Memory B cell (primary cell): ENCODE measurements at regions not wholly inside any gene's neighbourhood (a gene's known extent, or its start where the extent isn't known, plus 50 kb on each side); places are given as distances from the start of the nearest gene placed in this dataset.
"Not testable (repeated sequence)": the region's sequence is repeated elsewhere in the genome, so short reads cannot be mapped to it uniquely, and the experiment has no call there.

Experiments used
- ATAC-seq: fragments of 150-1000 bp; cut with Tn5 transposase; 2 replicates; pipeline ENCODE4 v1.10.0; 2021; ENCODE audit warnings: low read depth, mild to moderate bottlenecking, moderate library complexity
- DNase-seq, 2 donors: peaks; one replicate each; pipeline ENCODE4 v3.0.0; 2022; ENCODE audit warnings: low spot score in 2 of 2
- H3K27ac Mint-ChIP-seq: one replicate; pipeline ENCODE4 v1.8.0; 2022; ENCODE audit warnings: mild to moderate bottlenecking, moderate library complexity, mixed read lengths
- H3K27me3 Mint-ChIP-seq: one replicate; pipeline ENCODE4 v1.8.0; 2022; ENCODE audit warnings: mixed read lengths
- H3K36me3 Mint-ChIP-seq: one replicate; pipeline ENCODE4 v1.8.0; 2022; ENCODE audit warnings: mild to moderate bottlenecking, mixed read lengths
- H3K4me1 Mint-ChIP-seq: one replicate; pipeline ENCODE4 v1.8.0; 2022; ENCODE audit warnings: mixed read lengths
- H3K4me3 Mint-ChIP-seq: one replicate; pipeline ENCODE4 v1.8.0; 2022; ENCODE audit warnings: mild to moderate bottlenecking, moderate library complexity, mixed read lengths
- H3K9me3 Mint-ChIP-seq: one replicate; pipeline ENCODE4 v1.8.0; 2022; ENCODE audit warnings: mixed read lengths

DNA sequence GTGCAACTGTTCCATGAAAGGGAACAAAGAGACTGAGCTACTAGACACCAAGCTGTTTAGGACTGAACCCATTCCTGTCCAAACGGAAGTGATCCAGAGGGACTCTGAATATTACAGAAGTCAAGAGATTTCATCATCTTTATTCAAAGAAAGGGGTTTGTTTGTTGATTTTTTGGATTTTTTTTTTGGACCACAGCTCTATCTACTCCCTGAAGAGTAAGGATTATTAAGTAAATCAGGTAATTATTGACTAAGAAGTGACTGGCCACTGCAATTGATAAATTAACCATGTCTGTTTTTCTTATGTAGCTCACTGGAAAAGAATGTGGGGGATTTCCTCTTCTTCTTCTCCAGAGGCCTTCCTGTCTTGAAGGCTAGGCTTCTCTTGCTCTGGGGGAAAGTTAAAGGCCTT, 146.6 kb upstream of the TPM1 start:
- H3K27ac Mint-ChIP-seq = no peak overlapping the region
- DNase-seq = no peak
- ATAC-seq = no peak
- H3K4me1 Mint-ChIP-seq = no peaks in the 10 kb centered on the region
- no peaks in the 10 kb centered on the region for H3K9me3 Mint-ChIP-seq
- H3K4me3 Mint-ChIP-seq = no peak overlapping the region
- no peaks in the 10 kb centered on the region for H3K36me3 Mint-ChIP-seq
- H3K27me3 Mint-ChIP-seq = peaks cover 9% of the 10 kb centered on the region

- no peak for ATAC-seq
- no peak overlapping the region for H3K4me3 Mint-ChIP-seq
- H3K27ac Mint-ChIP-seq = no peak overlapping the region
- no peak for DNase-seq
- no peaks in the 10 kb centered on the region for H3K36me3 Mint-ChIP-seq
- H3K27me3 Mint-ChIP-seq = peaks cover 7% of the 10 kb centered on the region
- H3K4me1 Mint-ChIP-seq = no peaks in the 10 kb centered on the region
- no peaks in the 10 kb centered on the region for H3K9me3 Mint-ChIP-seq
These were observed 146.1 kb upstream of the TPM1 start for GRCh38 chr15:62896380-62896866.

GRCh38 chr15:62896969-62897486, 145.5 kb upstream of the TPM1 start:
- Mint-ChIP-seq H3K27me3 (peaks cover 6% of the 10 kb centered on the region), H3K27ac (no peak overlapping the region), H3K9me3 (no peaks in the 10 kb centered on the region), H3K36me3 (no peaks in the 10 kb centered on the region), H3K4me1 (no peaks in the 10 kb centered on the region), H3K4me3 (no peak overlapping the region)
- ATAC-seq (no peak), DNase-seq (no peak)

GRCh38 chr15:62897634-62898033, 144.9 kb upstream of the TPM1 start:
- H3K27ac Mint-ChIP-seq = no peak overlapping the region

GRCh38 chr15:62899090-62899493, 143.5 kb upstream of the TPM1 start:
- Mint-ChIP-seq H3K27me3 (peaks cover 7% of the 10 kb centered on the region), H3K27ac (no peak overlapping the region), H3K36me3 (no peaks in the 10 kb centered on the region), H3K9me3 (no peaks in the 10 kb centered on the region), H3K4me3 (no peak overlapping the region), H3K4me1 (no peaks in the 10 kb centered on the region)
- no peak for DNase-seq
- no peak for ATAC-seq

More at GRCh38 chr15:62897634-62898033, 144.9 kb upstream of the TPM1 start:
- Mint-ChIP-seq H3K36me3 (no peaks in the 10 kb centered on the region), H3K4me3 (no peak overlapping the region), H3K27me3 (peaks cover 6% of the 10 kb centered on the region), H3K4me1 (no peaks in the 10 kb centered on the region), H3K9me3 (no peaks in the 10 kb centered on the region)
- ATAC-seq (no peak), DNase-seq (no peak)

GRCh38 chr15:62900071-62900802, 142.3 kb upstream of the TPM1 start:
- no peaks in the 10 kb centered on the region for H3K36me3 Mint-ChIP-seq
- ATAC-seq = no peak
- no peak overlapping the region for H3K4me3 Mint-ChIP-seq
- H3K27ac Mint-ChIP-seq = no peak overlapping the region
- no peaks in the 10 kb centered on the region for H3K4me1 Mint-ChIP-seq
- peaks cover 7% of the 10 kb centered on the region for H3K27me3 Mint-ChIP-seq
- no peak for DNase-seq
- no peaks in the 10 kb centered on the region for H3K9me3 Mint-ChIP-seq

- Mint-ChIP-seq H3K36me3 (no peaks in the 10 kb centered on the region), H3K9me3 (no peaks in the 10 kb centered on the region), H3K4me1 (no peaks in the 10 kb centered on the region), H3K27me3 (peaks cover 7% of the 10 kb centered on the region), H3K27ac (no peak overlapping the region), H3K4me3 (no peak overlapping the region)
- ATAC-seq = no peak
- no peak for DNase-seq
These were observed 141.5 kb upstream of the TPM1 start for GRCh38 chr15:62901087-62901486.

DNA sequence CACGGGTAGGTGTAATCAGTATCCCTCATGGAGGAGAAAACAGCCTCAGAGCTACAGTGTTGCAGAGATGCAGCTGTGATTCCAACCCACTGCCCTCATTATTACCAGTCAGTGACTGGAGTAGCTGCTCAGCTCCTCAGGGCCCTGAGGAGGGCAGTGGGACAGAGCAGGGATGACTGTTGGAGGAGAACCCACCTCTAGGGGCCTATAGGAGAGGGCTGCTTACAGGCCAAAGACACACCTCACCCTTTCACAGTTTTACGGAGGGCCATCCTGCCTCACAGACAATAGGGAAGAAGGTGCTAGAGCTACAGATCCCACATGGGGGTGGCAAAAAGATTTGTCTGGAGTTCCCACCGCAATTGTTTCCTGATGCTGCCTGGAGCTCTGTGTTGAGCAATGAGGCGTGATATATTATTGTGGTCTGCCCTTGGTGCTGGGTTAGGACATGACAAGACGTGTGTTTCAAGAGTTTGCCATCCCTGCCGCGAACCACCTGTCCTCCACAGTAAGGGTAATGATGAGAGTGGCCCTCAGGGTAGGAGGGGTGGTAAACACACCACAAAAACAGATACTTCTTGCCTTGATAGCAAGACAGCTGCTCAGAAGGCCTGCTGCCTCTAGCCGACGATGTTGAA, 140.5 kb upstream of the TPM1 start:
- H3K4me3 Mint-ChIP-seq = no peak overlapping the region
- ATAC-seq = no peak
- DNase-seq = no peak
- H3K27ac Mint-ChIP-seq = no peak overlapping the region
- no peaks in the 10 kb centered on the region for H3K9me3 Mint-ChIP-seq
- H3K4me1 Mint-ChIP-seq = no peaks in the 10 kb centered on the region
- peaks cover 7% of the 10 kb centered on the region for H3K27me3 Mint-ChIP-seq
- no peaks in the 10 kb centered on the region for H3K36me3 Mint-ChIP-seq

DNA sequence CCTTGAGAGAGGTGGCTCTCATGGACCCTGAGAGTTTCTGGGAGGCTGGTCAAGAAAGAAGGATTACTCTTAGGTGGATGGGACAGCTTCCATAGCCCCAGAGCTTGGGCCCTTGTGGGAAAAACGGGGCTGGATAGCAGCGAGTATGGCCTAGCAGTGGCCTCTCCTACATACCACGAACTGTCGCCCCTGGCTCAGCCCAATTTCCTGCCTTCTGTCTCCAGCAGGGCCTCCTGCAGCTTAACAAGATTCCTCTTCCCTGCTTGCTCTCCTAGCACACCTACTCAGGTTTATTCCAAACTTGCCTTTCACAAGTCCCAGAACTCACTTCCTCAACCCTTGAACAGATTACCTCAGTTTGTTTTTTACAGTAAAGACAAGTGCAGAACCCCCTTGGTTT, 139.7 kb upstream of the TPM1 start:
- peaks cover 4% of the 10 kb centered on the region for H3K27me3 Mint-ChIP-seq
- no peaks in the 10 kb centered on the region for H3K4me1 Mint-ChIP-seq
- DNase-seq (no peak), ATAC-seq (no peak)
- H3K4me3 Mint-ChIP-seq = no peak overlapping the region
- no peak overlapping the region for H3K27ac Mint-ChIP-seq
- H3K9me3 Mint-ChIP-seq = no peaks in the 10 kb centered on the region
- H3K36me3 Mint-ChIP-seq = no peaks in the 10 kb centered on the region

DNA sequence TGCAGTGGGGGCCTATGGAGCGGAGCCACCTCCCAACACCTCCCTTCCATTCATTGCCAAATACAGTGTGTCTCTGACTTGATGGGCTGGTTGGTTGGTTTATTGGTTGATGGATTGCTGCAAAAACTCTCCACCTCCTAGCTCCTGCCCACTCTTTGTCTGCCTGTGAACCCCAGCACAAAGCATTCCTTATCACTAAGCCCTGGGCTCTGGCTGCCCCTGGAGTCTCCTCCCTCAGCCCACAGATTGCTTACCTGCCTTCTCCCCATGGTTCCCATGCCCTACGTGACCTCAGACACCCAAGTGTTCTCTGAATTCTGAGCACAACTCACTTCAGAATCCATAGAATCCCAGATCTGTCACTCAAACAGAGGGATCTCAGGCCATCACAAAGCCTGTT, 139.1 kb upstream of the TPM1 start:
- Mint-ChIP-seq H3K4me1 (no peaks in the 10 kb centered on the region), H3K27me3 (peaks cover 4% of the 10 kb centered on the region), H3K36me3 (no peaks in the 10 kb centered on the region), H3K27ac (no peak overlapping the region), H3K4me3 (no peak overlapping the region), H3K9me3 (no peaks in the 10 kb centered on the region)
- no peak for DNase-seq
- ATAC-seq = no peak

DNA sequence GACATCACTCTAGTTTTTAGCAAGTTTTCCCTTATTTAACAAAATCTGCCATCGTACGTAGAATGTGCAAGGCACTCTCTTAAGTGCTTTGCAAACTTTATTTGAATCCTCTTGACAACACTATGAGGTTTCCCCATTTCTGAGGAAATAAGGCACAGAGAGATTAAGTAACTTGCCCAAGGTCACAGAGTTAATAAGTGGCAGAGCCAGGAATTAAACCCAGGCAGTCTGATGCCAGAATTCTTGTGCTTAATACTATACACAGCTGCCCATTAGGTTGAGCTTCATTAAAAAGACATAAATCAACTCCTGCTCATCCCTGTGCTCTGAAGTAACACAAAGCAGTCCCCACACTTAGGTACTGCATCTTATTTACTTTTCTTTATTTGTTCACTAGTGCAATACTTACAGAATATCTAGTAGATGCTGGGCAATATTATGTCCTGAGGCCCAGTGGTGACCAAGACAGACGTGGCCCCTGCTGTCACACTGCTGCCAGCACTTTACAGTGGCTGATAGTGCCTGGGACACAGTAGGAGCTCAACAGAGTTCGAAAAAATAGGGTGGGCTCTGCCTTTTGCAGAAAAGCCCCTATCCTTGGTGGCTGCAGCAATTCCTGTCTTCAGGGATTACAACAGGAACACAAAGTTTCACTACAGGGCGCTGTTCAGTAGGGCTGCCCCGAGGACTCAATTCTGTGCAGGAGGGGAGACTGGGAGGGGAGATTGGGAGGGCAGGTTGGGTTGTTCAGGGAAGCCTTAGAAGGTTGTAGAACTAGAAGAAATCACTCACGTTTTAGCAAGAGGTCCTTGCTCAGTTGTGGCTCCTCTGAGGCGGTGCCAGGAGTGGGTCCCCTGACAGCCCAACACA, 138.3 kb upstream of the TPM1 start:
- Mint-ChIP-seq H3K36me3 (no peaks in the 10 kb centered on the region), H3K4me3 (no peak overlapping the region), H3K27me3 (peaks cover 4% of the 10 kb centered on the region), H3K27ac (no peak overlapping the region), H3K4me1 (no peaks in the 10 kb centered on the region), H3K9me3 (no peaks in the 10 kb centered on the region)
- ATAC-seq (no peak), DNase-seq (no peak)

DNA sequence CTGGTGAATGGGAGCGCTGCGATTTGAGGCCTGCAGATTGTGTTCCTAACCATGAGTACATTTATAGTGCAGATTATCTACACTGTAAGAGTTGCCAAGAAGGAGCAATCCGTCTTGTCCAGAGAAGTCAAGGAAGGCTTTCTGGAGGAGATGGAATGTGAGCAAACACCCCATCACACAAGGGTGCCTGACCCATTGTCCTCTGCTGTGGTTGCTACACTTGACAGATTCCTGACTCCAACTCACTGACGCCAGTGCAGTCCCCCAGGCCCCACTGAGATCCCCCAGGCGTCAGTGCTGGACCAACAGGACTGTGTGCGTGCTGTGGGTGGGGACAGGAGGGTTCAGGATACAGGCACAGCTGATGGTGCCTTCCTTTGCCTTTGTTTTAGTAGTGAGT, 135.9 kb upstream of the TPM1 start:
- no peaks in the 10 kb centered on the region for H3K4me1 Mint-ChIP-seq
- no peaks in the 10 kb centered on the region for H3K36me3 Mint-ChIP-seq
- peaks cover 8% of the 10 kb centered on the region for H3K27me3 Mint-ChIP-seq
- DNase-seq = no peak
- H3K9me3 Mint-ChIP-seq = no peaks in the 10 kb centered on the region
- no peak overlapping the region for H3K27ac Mint-ChIP-seq
- no peak overlapping the region for H3K4me3 Mint-ChIP-seq
- no peak for ATAC-seq

GRCh38 chr15:62907275-62907674, 135.3 kb upstream of the TPM1 start:
- ATAC-seq = no peak
- peaks cover 11% of the 10 kb centered on the region for H3K27me3 Mint-ChIP-seq
- no peaks in the 10 kb centered on the region for H3K4me1 Mint-ChIP-seq
- H3K27ac Mint-ChIP-seq = no peak overlapping the region
- DNase-seq = no peak
- H3K9me3 Mint-ChIP-seq = no peaks in the 10 kb centered on the region
- no peak overlapping the region for H3K4me3 Mint-ChIP-seq
- H3K36me3 Mint-ChIP-seq = no peaks in the 10 kb centered on the region

DNA sequence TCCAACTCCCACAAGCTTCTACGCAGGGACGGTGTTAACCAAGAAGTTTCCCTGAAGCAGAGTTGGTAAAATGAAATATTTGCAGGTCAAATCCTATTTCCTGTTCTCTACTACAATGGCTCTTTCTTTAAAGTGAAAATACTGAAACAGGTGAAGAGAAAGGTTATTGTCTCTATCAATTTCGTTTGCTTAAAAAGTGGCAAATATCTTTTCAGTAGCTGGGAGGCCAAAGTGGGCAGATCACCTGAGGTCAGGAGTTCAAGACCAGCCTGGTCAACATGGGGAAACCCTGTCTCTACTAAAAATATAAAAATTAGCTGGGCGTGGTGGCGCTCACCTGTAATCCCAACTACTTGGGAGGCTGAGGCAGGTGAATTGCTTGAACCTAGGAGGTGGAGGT, 134.2 kb upstream of the TPM1 start:
- peaks cover 10% of the 10 kb centered on the region for H3K27me3 Mint-ChIP-seq
- H3K9me3 Mint-ChIP-seq, H3K36me3 Mint-ChIP-seq, H3K4me3 Mint-ChIP-seq, ATAC-seq, DNase-seq, H3K27ac Mint-ChIP-seq, H3K4me1 Mint-ChIP-seq: not testable (repeated sequence)
